Dermis microvascular lymphatic vessel endothelial cell (primary cell): ENCODE measurements at regions not wholly inside any gene's neighbourhood (a gene's known extent, or its start where the extent isn't known, plus 50 kb on each side); places are given as distances from the start of the nearest gene placed in this dataset.

Experiments used
- DNase-seq, 2 donors: peaks; one replicate each; pipeline versions ENCODE4 v3.0.0 to v3.0.0-alpha.2; 2010; ENCODE audit warnings: low read depth in 2 of 2

DNA sequence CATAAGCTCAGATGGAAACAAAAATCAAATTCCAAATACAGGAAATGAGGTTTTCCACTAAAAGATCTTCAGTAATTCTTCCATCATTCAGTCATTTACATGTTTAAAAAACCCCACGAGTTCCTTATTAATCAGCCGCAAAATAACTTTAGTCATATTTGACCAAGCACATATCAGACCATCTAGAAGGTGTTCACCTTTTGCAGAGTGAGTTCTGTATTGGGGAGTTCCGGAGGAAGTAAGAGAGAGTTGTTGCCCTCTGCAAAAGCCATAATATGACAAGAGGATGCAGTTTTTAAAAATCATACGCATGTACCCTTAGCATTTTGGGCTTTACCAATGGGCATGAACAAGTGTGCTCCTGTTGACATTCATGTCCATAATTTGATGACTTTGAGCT is 61.6 kb downstream of the CCR1 start:
- no peak for DNase-seq

DNA sequence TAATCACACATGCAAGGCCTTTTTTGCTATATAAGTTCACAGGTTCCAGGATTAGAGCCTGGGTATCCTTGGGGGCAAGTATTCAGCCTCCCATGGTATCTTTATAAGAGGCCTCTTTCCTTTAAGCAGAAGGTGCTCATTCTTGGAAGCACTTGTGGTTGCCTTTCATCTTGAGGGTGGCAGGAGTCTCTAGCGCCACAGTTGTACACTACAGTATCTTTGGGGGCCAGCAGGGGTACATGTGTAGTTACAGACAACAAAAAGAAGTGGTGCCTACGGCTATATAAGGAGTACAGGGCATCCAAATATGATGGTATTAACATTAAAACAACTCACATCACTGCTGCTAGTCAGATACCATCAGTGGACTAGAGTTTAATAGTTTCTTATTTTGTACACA is 62.1 kb downstream of the CCR1 start:
- no peak for DNase-seq

DNA sequence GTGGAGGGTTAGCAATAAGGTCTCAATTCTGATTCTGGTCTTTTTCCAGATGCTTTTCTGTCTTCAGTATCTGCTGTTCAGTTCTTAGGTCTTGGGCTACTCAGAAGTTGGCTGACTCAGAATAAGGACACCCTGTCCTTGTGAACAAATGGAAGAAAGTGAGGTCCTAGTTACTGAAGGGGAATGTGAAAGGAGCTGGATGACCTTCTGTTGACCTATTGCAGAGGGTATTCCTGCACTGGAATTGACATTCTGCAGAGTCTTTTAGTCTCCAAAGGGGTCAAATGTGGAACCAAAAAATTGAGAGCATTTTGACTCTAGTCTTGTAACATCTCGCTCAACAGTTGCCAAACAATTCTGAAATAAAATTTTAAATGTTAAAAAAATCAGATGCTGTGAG is 63.0 kb downstream of the CCR1 start:
- no peak for DNase-seq

DNA sequence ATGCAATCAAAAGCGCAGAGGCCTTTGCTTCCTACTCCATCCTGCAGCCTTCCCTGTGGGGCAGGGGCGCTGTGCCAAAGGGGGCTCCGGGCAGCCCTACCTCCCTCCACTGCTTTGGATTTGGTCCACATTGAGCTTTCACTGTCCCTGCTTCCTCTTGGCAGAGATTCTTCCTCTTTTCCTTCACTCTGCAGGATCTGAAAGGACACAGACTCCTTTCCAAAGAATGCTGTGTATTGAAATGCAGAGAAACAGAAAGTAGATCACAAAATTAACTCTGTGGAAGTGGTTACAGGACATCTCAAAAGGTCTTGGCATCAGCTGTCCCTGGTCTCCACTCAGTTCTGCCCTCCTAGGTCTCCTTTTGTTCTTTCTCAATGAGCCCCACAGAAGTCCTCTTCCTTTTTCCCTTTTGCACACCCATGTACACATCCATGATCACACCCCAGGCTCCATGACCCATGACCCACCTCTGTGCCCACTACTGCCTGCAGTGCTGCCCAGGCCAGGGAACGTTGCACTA is 64.1 kb downstream of the CCR1 start:
- no peak for DNase-seq

DNA sequence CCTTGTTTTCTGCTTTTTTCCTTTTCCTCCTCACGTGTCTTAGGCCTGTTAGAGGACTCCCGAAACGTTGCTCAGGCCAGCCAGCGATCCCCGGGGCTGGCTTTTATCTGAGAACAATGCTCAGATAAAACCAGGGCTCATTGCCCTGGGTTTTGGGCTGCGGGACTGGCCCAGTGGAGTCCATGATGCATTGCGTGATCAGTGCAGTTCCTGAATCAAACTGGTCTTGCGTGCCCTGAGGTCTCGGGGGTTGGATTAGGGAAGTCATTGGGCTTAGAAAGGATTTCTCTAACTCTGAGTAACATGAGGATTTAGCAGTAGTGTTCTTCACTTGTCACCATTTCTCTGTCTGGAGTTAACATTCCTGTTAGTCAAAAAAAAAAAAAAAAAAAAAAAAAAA is 66.3 kb downstream of the CCR1 start:
- no peak for DNase-seq

DNA sequence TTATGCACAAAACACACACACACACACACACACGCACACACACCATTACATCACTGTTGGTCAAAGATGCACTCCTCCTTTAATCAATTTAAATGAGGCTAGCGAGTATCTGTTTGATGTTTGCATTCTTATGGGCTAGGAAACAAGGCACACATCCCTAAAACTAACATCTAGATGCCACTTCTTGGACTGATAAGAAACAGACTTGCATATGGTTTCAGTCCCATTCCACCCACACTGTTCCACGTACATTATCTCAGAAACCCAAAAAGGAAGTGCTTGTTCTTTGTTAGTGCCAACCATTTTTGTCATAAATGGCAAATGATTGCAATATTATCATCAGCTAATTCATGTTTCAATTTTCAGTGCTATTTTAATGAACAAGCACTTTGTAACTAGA is 69.5 kb downstream of the CCR1 start:
- no peak for DNase-seq

DNA sequence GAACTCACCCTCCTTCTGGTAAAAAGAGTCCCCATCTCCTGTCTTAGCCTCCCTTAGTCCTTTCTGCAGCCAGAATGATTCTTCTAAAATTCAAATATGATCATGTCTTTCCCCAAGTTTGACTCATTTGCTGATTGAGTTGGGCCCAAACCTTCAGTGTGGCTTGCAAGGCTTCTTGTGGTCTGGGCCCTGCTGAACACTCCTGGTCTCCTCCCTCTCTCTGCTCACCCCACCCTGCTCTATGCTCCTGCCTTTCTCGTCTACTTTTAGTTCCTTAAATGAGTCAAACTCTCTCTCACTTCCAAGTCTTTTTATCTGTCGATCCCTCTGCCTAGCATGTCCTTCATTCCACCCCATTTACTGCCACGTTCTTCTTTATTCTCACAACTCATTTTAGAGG is 72.6 kb downstream of the CCR1 start:
- no peak for DNase-seq

DNA sequence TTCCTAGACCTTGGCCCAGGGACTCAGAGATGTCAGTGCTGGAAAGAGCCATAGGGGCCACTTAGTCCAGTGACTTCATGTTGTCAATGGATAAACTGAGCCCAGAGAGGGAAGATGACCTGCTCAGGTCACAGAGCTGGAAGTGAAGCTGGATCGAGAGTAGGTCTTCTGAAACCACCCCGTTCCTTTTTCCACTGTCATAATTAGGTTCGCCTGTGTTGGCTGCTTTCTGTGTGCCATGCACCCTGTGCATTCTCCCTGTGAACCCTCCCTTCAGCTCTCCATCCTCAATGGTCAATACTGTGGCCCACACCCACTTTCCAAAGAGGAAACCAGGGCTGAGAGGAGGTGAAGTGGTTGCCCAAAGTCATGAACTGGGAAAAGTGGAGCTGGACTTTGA is 74.8 kb downstream of the CCR1 start:
- no peak for DNase-seq

DNA sequence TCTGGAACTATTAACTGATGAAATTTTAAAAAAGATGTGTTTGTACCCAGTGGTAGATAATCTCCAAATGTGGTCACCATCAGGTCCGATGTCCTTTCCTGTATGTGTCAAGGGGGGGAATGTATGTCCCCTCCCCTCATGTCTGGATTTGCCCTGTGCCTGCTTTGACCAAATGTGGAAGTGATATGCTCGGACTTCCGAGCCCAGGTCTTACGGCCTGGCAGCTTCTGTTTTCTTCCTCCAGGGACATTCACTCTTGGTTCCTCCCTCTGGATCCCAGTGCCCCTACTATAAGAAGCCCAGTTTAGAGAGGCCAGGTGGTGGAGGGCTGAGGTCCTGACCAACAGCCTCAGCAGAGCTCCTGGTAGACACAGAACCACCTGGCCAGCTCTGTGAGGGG is 75.5 kb downstream of the CCR1 start:
- no peak for DNase-seq

DNA sequence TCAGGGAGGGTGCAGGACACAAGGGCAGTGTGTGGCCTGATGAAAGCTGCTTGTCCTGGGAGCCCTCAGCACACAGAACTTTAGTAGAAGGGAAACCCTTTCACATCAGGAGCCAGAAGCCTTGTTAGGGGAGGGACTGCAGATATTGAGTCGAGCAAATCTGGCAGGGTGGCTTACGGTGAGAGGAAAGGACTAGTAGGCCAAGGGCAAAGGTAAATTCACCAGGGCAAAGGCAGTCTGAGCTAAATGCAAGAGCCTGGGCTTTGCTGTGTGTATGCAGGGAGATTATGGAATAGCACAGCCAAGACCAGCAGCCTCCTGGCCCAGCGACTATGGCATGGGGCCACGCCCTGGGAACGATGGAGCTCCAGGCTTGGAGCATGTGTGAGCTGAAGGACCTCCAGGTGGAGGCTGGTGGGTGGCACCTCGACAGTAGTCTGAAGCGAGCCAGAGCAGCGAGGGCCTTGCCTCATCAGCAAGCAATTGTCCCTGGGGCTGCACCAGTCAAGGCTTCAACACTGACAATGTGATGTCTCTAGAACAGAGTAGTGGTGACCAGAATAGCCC is 76.1 kb downstream of the CCR1 start:
- no peak for DNase-seq

DNA sequence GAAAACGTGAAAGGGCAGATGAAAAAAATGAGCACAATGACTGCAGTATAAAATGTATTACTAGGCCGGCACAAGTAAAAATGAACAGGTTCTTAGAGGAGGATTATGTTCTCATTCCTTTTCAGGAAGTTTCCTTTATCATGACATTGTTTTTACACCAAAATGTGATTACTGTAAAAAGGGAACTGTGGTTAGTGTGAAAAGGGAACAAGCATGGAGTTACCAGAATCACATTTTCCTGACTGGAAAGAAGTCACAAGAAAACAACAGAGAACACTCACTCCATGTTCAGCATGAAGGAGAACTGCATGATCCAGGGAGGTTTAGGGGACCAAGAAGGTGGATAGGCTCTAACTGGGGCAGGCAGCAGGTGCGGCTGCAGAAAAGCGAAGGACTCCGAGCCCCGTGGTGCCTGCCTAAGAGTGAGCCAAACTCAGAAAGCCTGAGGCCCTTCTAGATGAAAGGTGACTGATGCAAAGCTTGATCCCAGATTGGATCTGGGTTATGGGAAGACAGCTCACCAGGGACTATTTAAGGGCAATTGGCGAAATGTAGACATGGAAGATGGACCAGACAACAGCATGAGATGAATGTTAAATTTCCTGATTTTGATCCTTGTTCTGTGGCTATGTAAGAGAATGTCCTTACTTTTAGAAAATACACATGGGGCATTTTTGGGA is 77.3 kb downstream of the CCR1 start:
- no peak for DNase-seq

DNA sequence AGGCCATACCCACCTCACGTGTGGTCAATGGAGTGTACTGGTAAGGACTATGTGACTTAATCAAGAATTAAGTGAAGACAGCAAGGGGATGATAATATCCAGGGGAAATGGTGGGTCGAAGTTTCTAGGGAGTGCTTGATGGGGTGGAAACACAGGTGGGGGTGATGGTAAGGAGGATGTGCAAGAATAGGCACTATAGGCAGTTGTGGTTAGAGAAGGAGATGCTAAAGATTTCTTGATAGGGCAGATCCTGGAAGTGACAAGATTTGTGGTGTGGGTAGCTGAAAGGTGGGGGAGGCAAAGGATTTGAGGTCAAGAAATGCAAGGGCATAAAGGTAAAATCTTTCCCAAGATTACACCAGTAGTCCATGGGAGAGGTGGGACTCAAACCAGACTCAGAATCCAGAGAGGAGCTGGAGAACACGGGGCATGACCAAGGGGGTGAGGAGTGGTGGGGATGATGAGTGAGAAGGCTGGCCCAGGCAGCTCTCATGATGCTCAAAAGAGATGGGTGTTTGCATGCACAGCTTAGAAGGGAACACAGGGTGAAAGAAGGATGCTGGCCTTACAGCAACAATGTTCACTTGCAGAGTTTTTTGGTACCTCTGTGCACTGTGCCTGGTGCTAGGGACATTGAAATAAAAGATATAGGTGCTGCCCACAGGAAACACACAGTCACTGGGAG is 78.4 kb downstream of the CCR1 start:
- DNase-seq, result no peak

DNA sequence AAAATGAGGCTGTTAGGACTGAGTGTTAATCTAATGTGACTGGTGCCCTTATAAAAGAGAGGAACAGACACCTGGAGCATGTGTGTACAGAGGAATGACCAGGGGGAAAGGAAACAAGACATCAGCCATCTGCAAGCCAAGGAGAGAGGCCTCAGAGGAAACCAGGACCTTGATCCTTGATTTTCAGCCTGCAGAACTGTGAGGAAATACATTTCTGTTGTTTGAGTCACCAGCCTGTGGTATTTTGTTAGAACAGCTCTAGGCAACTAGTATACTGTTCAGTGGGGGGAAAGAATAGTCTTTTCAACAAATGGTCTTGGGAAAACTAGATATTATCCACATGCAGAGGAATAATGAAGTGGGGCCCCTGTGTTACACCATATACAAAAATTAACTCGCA is 80.6 kb downstream of the CCR1 start:
- DNase-seq, result no peak

DNA sequence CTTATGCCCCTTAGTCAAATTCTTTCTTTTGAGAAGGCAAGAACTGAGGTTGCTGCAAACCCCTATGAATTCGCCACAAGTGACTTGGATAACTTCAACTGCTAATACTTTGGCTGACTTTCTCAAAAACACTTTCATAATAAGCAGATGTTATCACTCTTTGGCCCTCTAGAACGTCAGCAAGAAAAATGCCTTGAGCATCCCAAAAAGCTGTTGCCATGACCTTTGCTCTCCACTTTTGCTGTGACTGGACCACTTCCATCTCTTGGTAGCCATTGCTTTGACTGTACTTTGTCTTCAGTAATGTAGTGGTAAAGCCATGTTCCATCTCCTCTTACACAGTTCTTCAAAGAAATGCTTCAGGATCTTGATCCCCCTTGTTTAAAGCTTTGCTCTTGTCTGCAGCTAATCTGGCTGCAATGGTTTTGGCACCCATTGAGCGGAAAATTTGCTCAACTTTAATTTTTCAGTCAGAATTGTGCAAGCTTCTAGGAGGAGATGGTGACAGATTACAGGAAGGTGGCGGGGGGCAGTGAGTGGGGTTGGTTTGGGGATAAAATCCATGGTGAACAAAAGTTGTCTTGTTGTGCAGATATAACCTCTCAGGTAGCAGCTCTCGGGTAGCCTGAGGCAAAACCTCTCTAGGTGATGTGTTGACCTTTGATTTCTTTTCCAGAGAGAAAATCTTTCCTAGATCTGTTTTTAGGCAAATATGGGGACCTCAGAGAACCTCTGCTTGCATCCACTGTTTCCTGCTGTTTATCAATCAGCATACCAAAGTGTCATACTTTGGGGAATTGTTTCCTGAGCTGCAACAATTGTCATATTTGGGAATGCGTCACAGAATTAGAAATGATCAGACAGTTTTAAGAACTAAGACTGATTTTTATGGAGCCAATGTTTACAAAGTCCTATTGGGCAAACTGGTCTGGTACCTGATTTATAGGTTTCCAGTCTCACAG is 83.6 kb downstream of the CCR1 start:
- DNase-seq, result no peak

DNA sequence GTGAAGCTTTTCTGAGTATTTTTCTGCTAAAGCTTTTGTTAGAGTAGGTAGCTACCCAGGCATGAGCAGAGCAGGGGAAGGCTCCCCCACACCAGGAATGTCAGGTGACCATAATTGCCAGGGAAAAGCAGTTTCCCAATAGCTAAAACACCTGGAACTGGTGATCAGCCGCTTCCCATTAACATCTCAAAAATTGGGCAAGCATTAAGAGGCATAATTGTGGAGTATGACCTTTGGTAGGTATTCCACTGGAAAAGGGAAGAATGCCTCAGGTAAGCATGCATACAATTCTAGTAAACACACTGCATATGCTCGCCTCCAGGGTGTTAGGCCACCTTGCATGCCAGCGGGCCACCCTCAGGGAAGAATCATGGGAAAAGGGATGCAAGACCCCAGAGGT is 84.5 kb downstream of the CCR1 start:
- DNase-seq, result no peak

DNA sequence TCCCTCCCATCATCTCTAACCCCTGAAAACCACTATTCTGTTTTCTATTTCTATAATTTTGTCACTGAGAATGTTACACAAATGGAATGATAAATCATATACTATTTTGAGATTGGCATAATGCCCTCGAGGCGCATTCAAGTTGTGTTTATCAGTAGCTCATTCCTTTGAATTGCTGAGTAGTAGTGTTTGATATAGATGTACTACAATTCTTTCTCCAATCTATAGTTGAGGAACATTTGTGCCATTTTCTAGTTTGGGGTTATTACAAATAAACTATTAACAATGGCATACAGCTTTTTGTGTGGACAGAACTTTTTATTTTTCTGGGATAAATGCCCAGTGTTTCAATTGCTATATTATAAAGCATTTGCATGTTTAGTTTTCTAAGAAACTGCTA is 86.0 kb downstream of the CCR1 start:
- DNase-seq, result no peak

DNA sequence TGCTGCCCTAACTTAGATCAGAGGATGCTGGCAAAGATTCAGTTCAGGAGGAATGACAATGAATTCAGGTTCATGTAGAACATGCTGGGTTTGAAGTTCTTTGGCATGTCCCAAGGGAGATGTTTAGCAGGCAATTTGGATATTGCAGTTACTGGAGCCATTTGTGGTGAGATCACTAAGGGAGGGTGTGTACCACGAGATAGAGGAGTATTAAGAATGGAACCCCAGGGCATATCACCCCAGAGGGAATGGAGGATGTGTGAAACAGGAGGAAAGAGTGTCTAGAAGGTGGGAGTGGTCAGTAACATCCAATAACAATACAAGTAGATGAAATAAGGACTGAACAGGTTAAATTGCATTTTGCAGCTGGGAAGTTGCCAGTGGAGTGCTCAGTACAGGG is 87.1 kb downstream of the CCR1 start:
- DNase-seq, result no peak

DNA sequence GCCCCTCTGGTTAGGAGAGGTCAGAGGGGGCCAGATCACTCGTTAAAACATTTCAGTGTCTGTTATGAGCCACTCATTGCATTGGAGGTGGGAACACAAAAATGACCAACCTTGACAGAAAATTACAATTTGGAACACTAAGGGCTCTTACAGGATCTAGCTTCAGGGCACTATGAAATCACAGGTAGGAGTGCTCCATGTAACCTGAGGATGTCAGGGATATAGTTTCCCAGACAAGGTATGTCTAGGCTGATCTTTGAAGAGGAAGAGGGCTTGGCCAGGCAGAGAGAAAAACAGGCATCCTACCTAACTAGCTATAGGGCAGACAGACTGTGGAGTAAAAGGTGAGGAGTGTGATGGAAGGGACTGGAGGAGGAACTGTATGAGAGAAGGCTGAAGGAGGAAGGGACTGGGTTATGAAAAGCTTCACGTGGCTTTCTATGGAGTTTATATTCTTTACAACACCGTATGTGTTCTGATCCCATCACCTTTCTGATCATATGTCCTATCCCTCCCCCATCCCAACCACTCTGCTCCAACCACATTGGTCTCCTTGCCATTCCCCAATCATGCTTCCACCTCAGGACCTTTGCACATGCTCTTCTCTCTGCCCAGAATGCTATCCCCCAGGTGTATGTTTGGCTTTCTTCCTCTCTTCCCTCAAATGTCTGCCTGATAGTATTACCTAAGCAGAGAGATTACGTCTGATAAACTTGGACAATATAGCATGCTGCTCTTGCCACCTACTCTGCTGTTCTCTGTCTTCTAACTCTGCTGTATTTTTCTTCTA is 88.2 kb downstream of the CCR1 start:
- no peak for DNase-seq

DNA sequence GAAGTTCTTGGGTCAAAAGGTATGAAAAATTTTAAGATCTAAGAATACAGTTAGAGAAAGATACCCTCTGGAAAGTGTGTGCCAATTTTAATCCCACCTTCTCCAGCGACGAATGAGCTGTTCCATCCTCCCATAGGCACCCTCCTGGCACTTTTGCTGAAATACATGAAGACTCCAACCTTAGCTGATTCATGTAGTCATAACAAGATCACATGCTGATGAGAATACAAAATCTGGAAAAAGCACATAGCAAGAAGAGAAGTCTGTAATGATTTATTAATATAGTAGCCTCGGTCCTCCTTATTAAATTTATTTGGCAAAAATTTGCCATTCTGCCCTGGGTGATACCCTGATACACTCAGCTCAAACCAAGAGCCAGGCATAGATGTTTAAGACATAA is 88.9 kb downstream of the CCR1 start:
- DNase-seq, result no peak

DNA sequence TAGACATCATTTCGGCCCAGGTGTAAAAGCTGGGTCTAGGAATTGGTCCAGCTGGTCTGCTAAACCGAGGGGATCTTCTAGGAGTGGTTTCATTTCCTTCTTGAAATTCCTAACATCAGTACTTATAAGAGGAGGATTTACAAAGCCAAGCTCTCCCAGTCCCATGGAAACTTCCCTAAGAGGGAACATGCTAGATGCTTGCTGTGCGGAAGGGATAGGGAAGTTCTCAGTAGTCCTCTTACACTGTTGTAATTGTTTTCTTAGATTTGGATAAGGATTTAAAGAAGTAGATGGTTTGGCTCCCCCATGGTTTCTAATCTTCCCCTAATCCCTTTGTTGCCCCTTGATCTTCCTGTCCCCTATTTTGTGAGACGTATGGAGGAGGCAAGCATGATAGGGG is 89.7 kb upstream of the XCR1 start:
- no peak for DNase-seq

DNA sequence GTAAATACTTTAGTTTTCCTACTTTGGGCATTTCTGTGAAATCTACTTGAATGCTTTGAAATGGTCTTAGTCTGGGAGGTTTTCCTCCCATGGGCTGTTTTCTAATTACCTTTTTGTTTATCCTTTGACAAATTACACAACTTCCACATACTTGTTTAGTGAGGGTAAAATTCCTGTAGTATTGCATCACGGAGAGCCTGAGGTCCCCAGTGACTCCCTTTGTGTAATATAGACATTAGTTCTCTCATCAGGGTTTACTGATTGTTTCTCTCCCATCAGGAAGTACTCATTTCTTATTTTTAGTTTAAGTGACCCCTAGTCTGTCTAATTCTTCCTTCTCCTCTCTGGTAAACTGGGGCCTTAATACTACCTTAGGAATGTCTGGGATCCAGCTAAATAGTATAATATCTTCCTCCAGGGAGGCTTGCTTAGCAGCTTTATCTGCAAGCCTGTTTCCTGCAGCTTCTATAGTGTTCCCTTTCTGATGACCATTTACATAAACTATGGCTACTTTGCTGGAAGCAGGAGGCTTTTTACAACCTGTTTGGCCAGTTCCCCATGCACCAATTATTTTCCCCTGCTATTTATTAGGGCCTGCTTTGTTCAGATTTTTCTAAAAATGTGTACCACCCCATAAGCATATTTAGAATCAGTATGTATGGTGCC is 87.2 kb upstream of the XCR1 start:
- no peak for DNase-seq
